Muscle layer of duodenum (tissue), 2 donors: ENCODE measurements at regions not wholly inside any gene's neighbourhood (a gene's known extent, or its start where the extent isn't known, plus 50 kb on each side); places are given as distances from the start of the nearest gene placed in this dataset.
"Not testable (repeated sequence)": the region's sequence is repeated elsewhere in the genome, so short reads cannot be mapped to it uniquely, and the experiment has no call there.

Experiments used
- H3K27ac ChIP-seq: one replicate; pipeline ENCODE4 v1.7.0; 2013; ENCODE audit warnings: mild to moderate bottlenecking, low read length
- H3K27me3 ChIP-seq: one replicate; pipeline ENCODE4 v1.7.0; 2013; ENCODE audit warnings: low read depth, mild to moderate bottlenecking, control low read depth, low read length
- H3K36me3 ChIP-seq, 2 donors: one replicate each; pipeline ENCODE4 v1.7.0; 2013; ENCODE audit warnings: low read length in 2 of 2, control low read depth in 1 of 2, mild to moderate bottlenecking in 1 of 2; ENCODE audit not compliant: insufficient read depth in 2 of 2, control insufficient read depth in 1 of 2
- H3K4me1 ChIP-seq, 2 donors: one replicate each; pipeline ENCODE4 v1.7.0; 2013; ENCODE audit warnings: low read length in 2 of 2, mild to moderate bottlenecking in 2 of 2, control low read depth in 1 of 2, moderate library complexity in 1 of 2; ENCODE audit not compliant: insufficient read depth in 2 of 2, control insufficient read depth in 1 of 2
- H3K4me3 ChIP-seq, 2 donors: one replicate each; pipeline ENCODE4 v1.7.0; 2013; ENCODE audit warnings: low read length in 2 of 2, low read depth in 1 of 2, mild to moderate bottlenecking in 1 of 2
- H3K9me3 ChIP-seq, 2 donors: one replicate each; pipeline ENCODE4 v1.7.0; 2013; ENCODE audit warnings: low read length in 2 of 2, control low read depth in 1 of 2, mild to moderate bottlenecking in 1 of 2; ENCODE audit not compliant: control insufficient read depth in 1 of 2
- donor health status: healthy.

DNA sequence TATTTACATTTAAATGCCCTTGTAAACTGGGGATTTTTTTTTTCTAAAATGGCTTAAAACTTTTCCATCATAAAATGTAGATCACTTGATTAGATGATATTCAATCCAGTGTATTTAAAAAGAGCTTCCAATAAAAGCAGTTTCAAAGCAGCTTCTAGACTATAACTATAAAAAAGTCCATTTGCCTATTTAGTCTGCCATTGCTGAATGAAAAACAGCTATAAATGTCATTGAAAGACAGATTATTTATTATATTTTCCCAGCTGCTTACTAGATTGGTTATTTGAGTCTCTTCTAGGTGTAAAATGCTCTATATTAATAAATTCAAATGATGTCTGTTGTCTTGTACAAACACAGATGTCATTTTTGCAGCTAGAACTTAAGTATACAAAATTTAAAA is 414.8 kb downstream of the RMST start:
- Histone ChIP-seq H3K4me1 (peaks cover 0 to 4% of the 10 kb centered on the region in 2 donors), H3K27me3 (no peaks in the 10 kb centered on the region), H3K4me3 (no peak overlapping the region), H3K9me3 (no peaks in the 10 kb centered on the region), H3K27ac (no peak overlapping the region), H3K36me3 (no peaks in the 10 kb centered on the region)

DNA sequence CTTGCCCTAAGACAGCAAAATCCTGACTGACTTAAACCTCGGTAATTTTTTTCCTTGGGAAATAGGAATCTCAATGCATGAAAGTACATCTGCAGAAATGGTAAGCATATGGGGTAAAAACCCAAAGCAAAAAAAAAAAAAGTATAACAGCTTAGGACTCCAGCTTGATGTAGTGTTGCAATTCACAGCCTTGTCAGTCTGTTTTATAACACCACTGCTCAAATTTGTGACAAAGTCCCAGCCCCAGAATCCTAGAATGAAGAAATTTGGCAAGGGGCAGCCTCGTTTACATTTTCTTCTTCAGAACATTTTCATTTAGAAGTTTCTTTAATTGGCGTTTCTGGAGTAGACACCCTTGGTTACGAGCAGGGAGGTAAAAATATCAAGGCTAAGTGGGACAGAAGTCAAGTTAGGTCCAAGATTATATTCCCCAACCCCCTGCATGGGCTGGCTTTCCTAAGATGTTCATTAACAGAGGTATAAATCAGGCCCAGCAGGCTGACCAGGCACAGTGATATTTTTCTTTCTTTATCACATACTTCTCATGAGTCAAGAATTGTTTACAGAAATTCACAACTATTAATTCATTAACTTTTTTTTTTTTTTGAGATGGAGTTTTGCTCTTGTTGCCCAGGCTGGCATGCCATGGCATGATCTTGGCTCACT is 424.0 kb downstream of the RMST start:
- Histone ChIP-seq H3K4me3 (no peak overlapping the region), H3K27ac (no peak overlapping the region), H3K4me1 (peaks cover 0 to 6% of the 10 kb centered on the region in 2 donors), H3K9me3 (no peaks in the 10 kb centered on the region), H3K36me3 (no peaks in the 10 kb centered on the region), H3K27me3 (no peaks in the 10 kb centered on the region)

DNA sequence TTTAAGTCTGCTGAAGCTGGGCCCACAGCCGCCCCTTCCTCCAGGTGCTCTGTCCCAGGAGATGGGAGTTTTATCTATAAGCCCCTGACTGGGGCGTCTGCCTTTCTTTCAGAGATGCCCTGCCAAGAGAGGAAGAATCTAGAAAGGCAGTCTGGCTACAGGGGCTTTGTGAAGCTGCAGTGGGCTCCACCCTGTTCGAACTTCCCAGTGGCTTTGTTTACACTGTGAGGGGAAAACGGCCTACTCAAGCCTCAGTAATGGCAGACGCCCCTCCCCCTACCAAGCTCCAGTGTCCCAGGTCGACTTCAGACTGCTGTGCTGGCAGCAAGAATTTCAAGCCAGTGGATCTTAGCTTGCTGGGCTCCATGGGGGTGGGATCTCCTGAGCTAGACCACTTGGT is 435.3 kb downstream of the RMST start:
- H3K9me3 ChIP-seq, H3K27ac ChIP-seq, H3K4me1 ChIP-seq, H3K27me3 ChIP-seq, H3K36me3 ChIP-seq, H3K4me3 ChIP-seq: not testable (repeated sequence)

DNA sequence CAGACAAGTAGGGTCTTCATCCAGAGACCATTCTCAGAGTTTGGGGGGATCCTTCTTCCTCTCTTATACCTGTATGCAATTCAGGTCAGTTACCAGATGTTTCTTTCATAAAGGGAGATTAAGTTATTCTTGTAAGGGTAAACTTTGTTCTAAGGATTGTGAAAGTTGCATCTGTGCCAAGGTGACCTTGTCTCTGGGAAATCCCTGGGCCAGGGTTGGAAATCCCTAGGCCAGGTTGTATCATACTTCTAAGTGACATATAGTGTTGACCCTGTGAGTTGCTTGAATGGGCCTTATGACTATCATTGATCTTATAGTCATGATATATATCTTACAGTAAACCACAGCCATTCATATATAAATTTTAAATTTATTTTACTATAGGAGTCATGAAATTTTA is 436.9 kb downstream of the RMST start:
- H3K27ac ChIP-seq = no peak overlapping the region
- no peaks in the 10 kb centered on the region for H3K36me3 ChIP-seq

GRCh38 chr12:97899956-97900355 is 437.4 kb downstream of the RMST start:
- Histone ChIP-seq H3K27ac (no peak overlapping the region), H3K36me3 (no peaks in the 10 kb centered on the region), H3K4me3 (no peak overlapping the region), H3K4me1 (no peaks in the 10 kb centered on the region), H3K27me3 (no peaks in the 10 kb centered on the region), H3K9me3 (no peaks in the 10 kb centered on the region)

More for the DNA sequence above, 436.9 kb downstream of the RMST start:
- Histone ChIP-seq H3K4me3 (no peak overlapping the region), H3K27me3 (no peaks in the 10 kb centered on the region), H3K4me1 (no peaks in the 10 kb centered on the region), H3K9me3 (no peaks in the 10 kb centered on the region)

DNA sequence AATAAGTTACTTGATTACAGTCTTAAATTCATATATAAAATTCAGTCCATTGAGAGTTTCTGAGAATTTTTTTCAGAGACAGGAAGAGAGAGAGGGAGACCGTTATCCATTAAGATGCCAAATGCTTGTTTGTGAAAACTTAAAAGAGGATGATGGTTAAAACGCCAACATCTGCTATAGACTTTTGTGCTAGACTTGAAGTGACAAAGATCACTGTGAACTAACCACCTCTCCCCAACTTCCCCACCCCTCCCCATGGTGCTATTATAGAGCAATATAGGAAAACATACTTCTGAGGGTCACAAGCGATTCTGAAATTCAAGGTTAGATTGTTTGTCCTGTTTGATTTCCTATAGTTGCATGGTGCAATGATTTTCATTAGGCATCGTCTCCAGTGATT is 440.8 kb downstream of the RMST start:
- Histone ChIP-seq H3K27ac (no peak overlapping the region), H3K4me1 (no peaks in the 10 kb centered on the region), H3K4me3 (no peak overlapping the region), H3K36me3 (no peaks in the 10 kb centered on the region), H3K9me3 (no peaks in the 10 kb centered on the region), H3K27me3 (no peaks in the 10 kb centered on the region)

DNA sequence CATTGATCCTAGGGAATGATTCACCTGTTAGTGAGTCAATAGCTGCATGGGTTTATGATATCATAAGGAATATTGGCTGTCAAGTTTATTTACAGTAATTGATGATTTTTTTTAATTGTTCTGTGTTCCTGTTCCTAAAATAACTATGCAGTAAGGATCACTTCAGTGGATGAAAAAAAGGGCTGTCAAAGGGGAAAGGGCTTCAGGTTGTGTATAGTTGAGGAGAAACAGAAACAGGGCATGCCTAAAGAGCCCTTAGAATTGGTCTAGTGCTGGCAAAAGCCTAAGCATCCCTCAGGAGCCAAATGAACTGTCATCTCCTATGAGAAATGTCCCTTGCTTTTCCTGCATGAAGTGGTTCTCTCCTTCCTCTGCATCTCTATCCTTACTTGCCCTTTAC is 444.9 kb downstream of the RMST start:
- H3K9me3 ChIP-seq = no peaks in the 10 kb centered on the region
- no peaks in the 10 kb centered on the region for H3K27me3 ChIP-seq
- no peaks in the 10 kb centered on the region for H3K4me1 ChIP-seq
- H3K4me3 ChIP-seq = no peak overlapping the region
- H3K27ac ChIP-seq = no peak overlapping the region
- no peaks in the 10 kb centered on the region for H3K36me3 ChIP-seq

DNA sequence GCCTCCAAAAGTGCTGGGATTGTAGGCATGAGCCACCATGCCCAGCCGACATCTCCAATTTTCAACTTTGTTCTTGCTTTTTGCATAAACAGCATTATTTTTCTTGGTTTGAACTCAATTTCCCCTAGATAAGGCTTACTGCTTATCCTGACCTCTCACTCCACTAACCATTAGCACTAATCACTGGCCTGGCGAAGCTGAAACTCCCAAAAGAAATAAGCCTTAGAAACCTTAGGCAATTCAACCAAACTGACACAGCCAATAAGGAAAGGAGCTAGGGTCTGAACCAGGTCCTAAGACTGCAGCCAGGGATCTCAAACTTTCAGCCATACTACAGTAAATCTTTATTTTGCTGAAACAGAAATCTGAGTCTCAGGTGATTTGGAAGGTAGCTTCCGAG is 448.0 kb downstream of the RMST start:
- Histone ChIP-seq H3K9me3 (no peaks in the 10 kb centered on the region), H3K27ac (no peak overlapping the region), H3K27me3 (no peaks in the 10 kb centered on the region), H3K4me1 (no peaks in the 10 kb centered on the region), H3K36me3 (no peaks in the 10 kb centered on the region), H3K4me3 (no peak overlapping the region)

DNA sequence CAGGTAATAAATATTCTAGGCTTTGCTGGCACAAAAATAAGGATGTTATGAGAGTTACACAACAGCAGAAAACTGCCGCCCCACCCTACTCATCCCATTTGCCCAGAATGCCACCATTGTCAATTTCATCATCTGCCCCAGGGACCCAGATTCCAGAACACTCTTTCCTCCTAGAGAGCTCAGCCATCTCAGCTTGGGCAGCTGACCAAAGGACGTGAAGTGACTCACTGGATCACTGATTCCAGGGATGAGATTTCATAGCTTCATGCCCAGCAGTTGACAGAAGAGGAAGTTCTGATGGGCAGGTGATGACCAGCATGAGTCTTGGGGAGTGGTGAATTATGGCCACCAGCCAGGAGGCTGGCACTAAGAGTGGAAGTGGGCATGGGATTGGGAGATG is 450.3 kb downstream of the RMST start:
- H3K27me3 ChIP-seq = no peaks in the 10 kb centered on the region
- H3K4me1 ChIP-seq = no peaks in the 10 kb centered on the region
- H3K27ac ChIP-seq = no peak overlapping the region
- no peak overlapping the region for H3K4me3 ChIP-seq
- no peaks in the 10 kb centered on the region for H3K9me3 ChIP-seq
- H3K36me3 ChIP-seq = no peaks in the 10 kb centered on the region

DNA sequence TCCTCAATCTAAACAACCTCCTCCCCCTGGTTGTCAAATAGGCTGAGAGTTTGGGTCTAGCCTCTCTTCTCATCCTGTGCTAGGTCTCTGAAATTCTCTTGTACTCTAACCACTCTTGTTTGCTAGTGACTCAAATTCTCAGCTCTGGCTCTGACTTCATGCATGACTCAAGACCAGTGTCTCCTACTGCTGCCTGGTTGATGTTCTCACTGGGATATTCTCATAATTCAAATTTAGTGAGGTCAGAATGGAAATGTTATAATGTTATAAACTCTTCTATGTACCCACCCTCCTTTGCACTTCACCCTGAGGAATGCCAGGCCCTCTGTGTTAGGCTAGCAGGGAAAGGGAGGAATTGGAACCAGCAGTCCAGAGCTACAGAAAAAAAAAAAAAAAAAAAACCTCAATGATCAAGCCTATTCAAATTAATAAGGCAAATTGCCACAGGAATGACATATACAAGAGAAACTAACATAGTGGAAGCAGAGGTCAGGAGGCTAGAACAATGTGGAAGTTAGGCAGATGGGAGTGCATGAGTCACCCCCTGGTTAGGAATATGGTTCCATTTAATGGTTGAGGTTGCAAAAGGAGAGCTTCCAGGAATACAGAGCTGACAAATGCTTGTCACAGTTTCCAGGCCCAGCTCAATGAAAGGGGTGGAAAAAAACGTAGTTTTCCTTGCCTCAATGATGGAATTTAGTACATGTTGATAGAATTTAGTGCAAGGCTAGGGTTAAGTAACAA is 459.5 kb downstream of the RMST start:
- Histone ChIP-seq H3K4me1 (no peaks in the 10 kb centered on the region), H3K9me3 (no peaks in the 10 kb centered on the region), H3K4me3 (no peak overlapping the region), H3K27me3 (no peaks in the 10 kb centered on the region), H3K27ac (peak overlapping the region; percentile 48), H3K36me3 (no peaks in the 10 kb centered on the region)

DNA sequence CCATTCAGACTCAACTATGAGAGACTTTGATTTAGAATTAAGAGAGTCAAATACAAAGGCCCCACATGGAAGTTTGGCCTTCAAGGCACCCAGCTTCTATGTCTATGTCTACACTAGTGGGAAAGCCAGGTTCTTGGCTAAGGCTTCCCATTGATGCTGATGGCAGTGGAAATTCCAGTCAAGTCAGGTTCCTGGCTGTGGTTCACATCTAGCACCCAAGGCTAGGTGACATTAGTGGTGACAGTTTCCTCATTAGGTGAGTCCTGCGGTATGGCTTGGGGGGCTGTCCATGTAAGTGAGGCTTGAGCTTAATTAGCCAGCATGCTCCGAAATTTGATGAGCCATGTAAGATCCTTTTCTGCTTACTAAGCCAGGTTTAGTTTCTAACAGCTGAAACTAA is 460.9 kb downstream of the RMST start:
- Histone ChIP-seq H3K9me3 (no peaks in the 10 kb centered on the region), H3K4me3 (no peak overlapping the region), H3K27me3 (no peaks in the 10 kb centered on the region), H3K36me3 (no peaks in the 10 kb centered on the region), H3K4me1 (no peaks in the 10 kb centered on the region), H3K27ac (no peak overlapping the region)

GRCh38 chr12:97924122-97924521 is 461.5 kb downstream of the RMST start:
- H3K4me1 ChIP-seq = no peaks in the 10 kb centered on the region
- no peaks in the 10 kb centered on the region for H3K27me3 ChIP-seq
- no peak overlapping the region for H3K27ac ChIP-seq
- H3K4me3 ChIP-seq = no peak overlapping the region
- H3K36me3 ChIP-seq = no peaks in the 10 kb centered on the region
- H3K9me3 ChIP-seq = no peaks in the 10 kb centered on the region
